Urinary bladder (tissue), 3 donors: ENCODE measurements at regions not wholly inside any gene's neighbourhood (a gene's known extent, or its start where the extent isn't known, plus 50 kb on each side); places are given as distances from the start of the nearest gene placed in this dataset.

Experiments
- DNase-seq: peaks from one replicate; pipeline ENCODE4 v3.0.0-alpha.2; 2015; ENCODE audit errors: extremely low spot score
- H3K27ac ChIP-seq: one replicate; pipeline ENCODE4 v1.5.1; 2013; ENCODE audit warnings: low read depth, mild to moderate bottlenecking, moderate library complexity
- H3K36me3 ChIP-seq: one replicate; pipeline ENCODE4 v1.6.1; 2013; ENCODE audit warnings: mild to moderate bottlenecking, moderate library complexity; ENCODE audit not compliant: insufficient read depth
- H3K4me1 ChIP-seq: one replicate; pipeline ENCODE4 v1.6.1; 2013; ENCODE audit warnings: mild to moderate bottlenecking, moderate library complexity; ENCODE audit not compliant: insufficient read depth
- H3K4me3 ChIP-seq: one replicate; pipeline ENCODE4 v1.5.1; 2013; ENCODE audit warnings: low read depth, low read length
- WGBS: extraction: QIAGEN DNeasy Blood & Tissue Kit; methylation state at CpG from one replicate; pipeline ENCODE4 v1.1.7; 2013; 5-methylcytosine and 5-hydroxymethylcytosine counted together
- donor health status: healthy with polysubstance abuse.
- donor health status: healthy.

GRCh38 chr17:73731733-73732132 lies 87.5 kb upstream of the SDK2 start:
- H3K4me3 ChIP-seq = no peak overlapping the region
- WGBS = 25% methylated on average over 10 of the region's 10 CpGs
- no peaks in the 10 kb centered on the region for H3K4me1 ChIP-seq
- no peaks in the 10 kb centered on the region for H3K36me3 ChIP-seq
- no peak for DNase-seq
- no peak overlapping the region for H3K27ac ChIP-seq

GRCh38 chr17:73733517-73733916 lies 89.3 kb upstream of the SDK2 start:
- 42% methylated on average over 1 of the region's 1 CpG for WGBS
- Histone ChIP-seq H3K27ac (no peak overlapping the region), H3K36me3 (no peaks in the 10 kb centered on the region), H3K4me3 (no peak overlapping the region), H3K4me1 (no peaks in the 10 kb centered on the region)
- DNase-seq = no peak

- Histone ChIP-seq H3K36me3 (no peaks in the 10 kb centered on the region), H3K27ac (no peak overlapping the region), H3K4me1 (no peaks in the 10 kb centered on the region), H3K4me3 (no peak overlapping the region)
- DNase-seq = no peak
- 75% methylated on average over 6 of the region's 6 CpGs for WGBS
Observed at GRCh38 chr17:73735245-73735644, 91.0 kb upstream of the SDK2 start.

DNA sequence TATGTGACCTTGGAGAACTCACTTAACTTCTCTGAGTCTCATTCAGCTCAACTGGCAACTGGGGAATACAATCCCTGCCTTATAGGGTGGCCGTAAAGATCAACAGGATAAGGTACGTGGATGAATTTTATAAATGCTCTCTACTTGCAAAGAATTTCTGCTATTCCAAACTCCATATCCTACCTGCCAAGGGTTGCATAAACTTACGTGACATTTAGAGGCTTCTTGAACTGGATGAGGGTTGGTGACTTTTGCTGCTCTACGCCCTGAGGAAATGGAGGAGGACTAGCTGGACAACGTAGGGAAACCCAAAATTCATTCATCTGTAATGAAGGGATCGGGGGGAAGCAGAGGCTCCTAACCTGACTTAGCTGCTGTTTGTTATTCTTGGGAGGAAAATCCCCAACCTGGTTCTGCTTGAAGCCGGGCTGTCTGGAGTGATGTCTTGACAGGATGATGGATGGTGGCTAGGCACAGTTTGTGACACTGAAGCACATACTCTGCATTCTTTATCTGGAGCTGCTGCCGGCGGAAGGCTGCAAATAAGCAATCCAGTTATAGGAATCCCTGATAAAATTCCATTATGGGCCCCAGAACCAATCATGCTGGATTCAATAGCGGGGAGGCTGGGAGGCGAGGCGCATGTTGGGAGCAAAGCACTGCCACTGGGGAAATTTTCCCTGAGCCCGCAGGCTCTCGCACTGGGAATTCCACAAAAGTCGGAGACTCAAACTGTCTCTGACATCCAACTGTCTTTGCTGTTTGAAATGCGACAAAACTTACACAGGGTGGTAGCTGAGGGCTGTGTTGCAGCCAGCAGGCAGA lies 94.7 kb upstream of the SDK2 start:
- no peak for DNase-seq
- WGBS = 50% methylated on average over 16 of the region's 16 CpGs
- no peaks in the 10 kb centered on the region for H3K4me1 ChIP-seq

DNA sequence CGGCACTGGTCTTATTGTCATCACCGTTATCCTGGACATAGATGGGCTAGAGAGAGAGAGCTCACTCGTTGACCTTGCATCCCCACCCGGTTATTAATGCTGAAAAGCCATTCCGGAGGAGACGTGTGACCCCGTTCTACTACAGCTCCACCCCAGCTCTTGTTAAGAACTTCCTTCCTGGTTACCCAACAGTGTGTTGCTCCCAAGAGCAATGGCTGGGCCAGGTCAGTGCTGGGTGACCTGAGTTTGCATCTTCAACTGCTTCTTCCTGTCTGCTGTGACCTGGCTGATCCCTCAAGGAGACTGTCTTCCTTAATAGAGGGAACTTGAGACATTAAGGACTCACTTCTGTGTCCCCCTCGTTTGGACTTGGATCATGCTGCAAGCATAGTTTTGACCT lies 96.1 kb upstream of the SDK2 start:
- no peak for DNase-seq
- H3K27ac ChIP-seq = no peak overlapping the region
- WGBS = 63% methylated on average over 8 of the region's 8 CpGs
- no peak overlapping the region for H3K4me3 ChIP-seq
- H3K36me3 ChIP-seq = no peaks in the 10 kb centered on the region
- H3K4me1 ChIP-seq = no peaks in the 10 kb centered on the region

More for the DNA sequence above, 94.7 kb upstream of the SDK2 start:
- H3K27ac ChIP-seq = no peak overlapping the region
- no peaks in the 10 kb centered on the region for H3K36me3 ChIP-seq
- H3K4me3 ChIP-seq = no peak overlapping the region

- no peaks in the 10 kb centered on the region for H3K36me3 ChIP-seq
- no peak for DNase-seq
- no peak overlapping the region for H3K4me3 ChIP-seq
- H3K27ac ChIP-seq = no peak overlapping the region
- H3K4me1 ChIP-seq = no peaks in the 10 kb centered on the region
- 46% methylated on average over 17 of the region's 17 CpGs for WGBS
Observed at GRCh38 chr17:73742948-73743381, 98.7 kb upstream of the SDK2 start.

- H3K4me1 ChIP-seq = no peaks in the 10 kb centered on the region
- no peak overlapping the region for H3K27ac ChIP-seq
- WGBS = 72% methylated on average over 8 of the region's 8 CpGs
- H3K36me3 ChIP-seq = no peaks in the 10 kb centered on the region
- H3K4me3 ChIP-seq = no peak overlapping the region
- DNase-seq = no peak
Observed at GRCh38 chr17:73743518-73744201, 99.4 kb upstream of the SDK2 start.

DNA sequence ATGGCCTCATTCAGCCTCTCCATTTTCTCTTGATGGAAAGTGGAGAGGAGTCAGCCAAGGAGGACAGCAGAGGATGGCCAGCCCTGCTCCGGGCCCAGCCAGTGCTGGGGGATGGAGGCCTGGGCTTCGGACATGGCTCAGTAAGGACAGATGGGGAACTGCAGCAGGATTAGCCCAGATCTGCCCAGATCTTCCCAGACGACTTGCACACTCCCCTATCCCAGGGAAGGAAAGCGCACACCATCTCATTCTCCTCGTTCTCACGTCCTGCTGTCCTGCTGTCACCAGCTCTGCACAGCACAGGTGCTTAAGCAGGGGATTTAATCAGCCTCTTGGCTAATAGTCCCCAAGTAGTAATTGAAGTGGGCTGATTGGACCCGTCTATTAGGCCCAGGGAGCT lies 100.2 kb upstream of the SDK2 start:
- 66% methylated on average over 7 of the region's 7 CpGs for WGBS
- no peak for DNase-seq
- H3K27ac ChIP-seq = no peak overlapping the region
- no peak overlapping the region for H3K4me3 ChIP-seq
- no peaks in the 10 kb centered on the region for H3K36me3 ChIP-seq
- no peaks in the 10 kb centered on the region for H3K4me1 ChIP-seq

DNA sequence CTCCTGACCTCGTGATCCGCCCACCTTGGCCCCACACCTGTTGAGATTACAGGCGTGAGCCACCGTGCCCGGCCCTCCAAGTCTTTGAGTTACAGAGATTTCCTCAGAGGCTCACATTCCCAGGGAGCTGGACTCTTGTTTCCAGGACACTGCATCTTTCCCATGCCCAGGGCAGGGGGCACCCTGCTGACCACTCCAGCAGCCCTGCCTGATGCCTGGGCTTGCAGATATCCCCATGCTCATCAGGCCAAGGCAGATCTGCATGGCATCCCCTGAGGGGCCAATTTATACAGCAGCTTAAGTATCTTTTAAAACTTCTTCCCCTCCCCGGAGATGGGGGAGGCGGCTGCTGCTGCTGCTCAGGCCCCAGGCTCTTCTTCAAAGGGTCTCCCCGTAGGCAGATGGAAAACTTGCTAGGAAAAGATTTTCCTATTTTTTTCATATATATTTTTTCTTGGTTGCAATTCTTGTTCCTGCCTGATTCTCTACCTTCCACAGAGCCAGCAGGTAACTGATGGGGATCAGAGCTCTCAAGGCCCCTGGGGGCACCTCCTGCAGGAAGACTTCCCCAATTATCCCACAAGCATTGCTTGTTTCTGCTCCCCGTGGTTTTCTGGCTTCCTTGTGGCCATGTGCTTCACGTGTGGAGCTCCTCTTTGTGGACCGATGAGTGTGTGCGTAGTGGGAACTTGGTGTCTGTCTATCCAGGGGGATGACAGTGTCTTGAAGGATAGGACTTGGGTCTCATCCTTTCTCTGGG lies 102.2 kb upstream of the SDK2 start:
- no peak for DNase-seq
- 72% methylated on average over 12 of the region's 12 CpGs for WGBS

DNA sequence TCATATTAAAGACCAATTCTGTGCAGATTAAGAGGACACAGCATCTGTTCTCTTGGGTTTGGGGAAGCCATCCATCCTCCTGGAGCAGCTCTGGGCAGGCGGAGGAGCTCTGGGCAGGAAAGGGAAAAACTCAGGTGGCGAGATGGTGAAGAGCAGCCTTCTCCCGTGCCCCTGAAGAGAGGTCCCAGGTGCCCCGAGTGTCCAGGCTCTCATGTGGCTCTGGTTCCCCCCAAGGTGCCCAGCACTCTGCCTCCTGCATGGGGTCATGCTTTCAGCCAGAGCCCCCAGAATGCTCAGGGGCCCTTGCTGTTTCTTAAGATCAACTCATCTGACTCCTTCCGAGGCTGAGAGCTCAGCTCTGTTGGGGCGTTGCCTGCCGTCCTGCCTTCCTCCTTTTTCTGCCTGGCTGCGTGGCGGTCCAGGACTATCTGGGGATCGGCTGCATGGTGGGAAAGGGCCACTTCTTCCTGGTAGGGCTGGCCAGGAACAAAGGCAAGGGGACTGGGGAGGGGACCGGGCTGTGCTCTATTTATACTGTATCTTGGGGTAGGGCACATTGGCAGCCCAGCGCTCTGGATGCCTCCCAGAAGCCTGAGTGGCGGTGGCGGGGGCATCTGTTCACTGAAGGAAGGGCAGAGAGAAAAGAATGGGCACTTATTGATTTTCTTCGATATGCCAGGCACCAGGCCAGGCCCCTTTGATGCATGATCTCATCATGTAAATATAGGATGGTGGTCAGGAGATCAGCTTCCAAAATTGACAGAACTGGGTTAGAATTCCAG lies 103.2 kb upstream of the SDK2 start:
- WGBS = 79% methylated on average over 15 of the region's 15 CpGs
- DNase-seq = no peak
- Histone ChIP-seq H3K4me3 (no peak overlapping the region), H3K27ac (no peak overlapping the region), H3K36me3 (no peaks in the 10 kb centered on the region), H3K4me1 (no peaks in the 10 kb centered on the region)

More for the DNA sequence above, 102.2 kb upstream of the SDK2 start:
- Histone ChIP-seq H3K36me3 (no peaks in the 10 kb centered on the region), H3K4me1 (no peaks in the 10 kb centered on the region), H3K27ac (no peak overlapping the region), H3K4me3 (no peak overlapping the region)

DNA sequence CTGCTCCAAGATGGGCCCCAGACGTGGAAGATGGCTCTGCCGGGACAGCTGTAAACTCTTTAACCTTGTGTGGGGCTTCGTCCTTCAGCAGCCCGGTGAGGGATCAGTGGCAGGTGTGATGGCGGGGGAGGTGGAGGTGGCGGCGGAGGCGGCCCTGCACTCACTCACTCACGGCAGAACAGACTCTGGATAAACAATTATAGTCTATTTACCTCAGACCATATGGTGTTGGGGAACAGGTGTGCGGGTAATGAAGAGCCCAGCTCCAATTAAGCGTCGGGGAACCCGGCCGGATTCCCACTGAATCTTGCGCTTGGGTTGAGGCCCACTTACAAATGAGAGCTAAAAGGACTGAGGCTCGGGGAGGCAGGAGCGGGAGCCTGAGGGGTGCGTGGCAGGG lies 104.3 kb upstream of the SDK2 start:
- Histone ChIP-seq H3K36me3 (no peaks in the 10 kb centered on the region), H3K4me1 (no peaks in the 10 kb centered on the region), H3K27ac (no peak overlapping the region), H3K4me3 (no peak overlapping the region)
- WGBS = 75% methylated on average over 18 of the region's 18 CpGs
- no peak for DNase-seq

GRCh38 chr17:73749337-73749823 lies 105.1 kb upstream of the SDK2 start:
- 83% methylated on average over 6 of the region's 6 CpGs for WGBS
- Histone ChIP-seq H3K4me1 (no peaks in the 10 kb centered on the region), H3K27ac (no peak overlapping the region), H3K36me3 (no peaks in the 10 kb centered on the region), H3K4me3 (no peak overlapping the region)
- no peak for DNase-seq
